Heart left ventricle (tissue), 13 donors: ENCODE measurements at regions not wholly inside any gene's neighbourhood (a gene's known extent, or its start where the extent isn't known, plus 50 kb on each side); places are given as distances from the start of the nearest gene placed in this dataset.

Experiments
- CTCF ChIP-seq, 12 donors: fragments of 200-600 bp; sonication (generic) in 4 of 12; IDR thresholded peaks; one replicate each; pipeline versions ENCODE4 v1.5.0 to v1.8.0; 2018 to 2022; ENCODE audit warnings: antibody characterized with exemption in 12 of 12, mild to moderate bottlenecking in 5 of 12
- POLR2A ChIP-seq, 2 donors: fragments of 450-650 bp; IDR thresholded peaks; one replicate each; pipeline ENCODE4 v1.6.1; 2017; ENCODE audit warnings: antibody characterized with exemption in 2 of 2, mild to moderate bottlenecking in 2 of 2, moderate library complexity in 2 of 2
- donor health status: ischemic (EF 13 %, LVEDD 7.1; RV severe dilation, severe dysfunction).
- donor health status: DM: no; HTN: yes; CAD: no.
- donor health status: DM: no; HTN: no; CAD: no.
- donor health status: ischemic (EF 25% LVEDD 6.9; RV normal size, moderate dysfunction).
- donor health status: ischemic (EF 25% LVEDD 5.7; RV mildly dilated, moderate dysfunction).
- donor health status: ischemic (EF 35%, LVEDD 5.7; RV mildly dilated, moderate dysfunction).
- donor health status: nonischemic (EF 11% LVEDD 7.7; RV severe dilation, severe dysfunction).
- donor health status: DM: yes; HTN: yes; CAD: no.
- donor health status: PGD.
- donor health status: ischemic (EF 29% LVEDD 5.4; RV normal size, mild dysfunction).
- donor health status: nonischemic (EF 23%, LVEDD 6.1; RV moderate dilation, normal function).

GRCh38 chr1:22233222-22233621 is 90.3 kb upstream of the WNT4 start:
- TF ChIP-seq CTCF (IDR thresholded peaks at IDR 0.05) (no peak), POLR2A (IDR thresholded peaks at IDR 0.05) (no peak)
